ENCODE measurements at regions not wholly inside any gene's neighbourhood (a gene's known extent, or its start where the extent isn't known, plus 50 kb on each side); places are given as distances from the start of the nearest gene placed in this dataset.

DNA sequence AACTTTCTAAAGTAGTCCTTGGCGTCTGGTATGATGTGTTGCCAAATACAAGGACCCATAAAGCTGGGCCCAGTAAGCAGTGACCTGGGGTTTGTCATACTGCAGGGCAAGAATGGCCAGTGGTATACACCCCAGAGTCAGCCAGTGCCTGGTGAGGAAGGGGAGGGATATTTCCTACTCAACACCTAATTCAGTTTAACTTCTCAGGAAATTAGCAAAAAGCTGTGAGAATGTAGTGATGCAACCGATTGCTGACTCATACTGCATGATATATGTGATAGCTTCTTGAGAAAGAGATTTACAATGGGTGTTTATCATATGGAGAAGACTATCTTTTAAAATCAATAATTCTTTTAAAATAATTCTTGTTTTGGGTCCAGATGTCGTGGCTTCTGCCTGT lies 889.3 kb upstream of the CELF2 start:
- no peak for DNase-seq

DNA sequence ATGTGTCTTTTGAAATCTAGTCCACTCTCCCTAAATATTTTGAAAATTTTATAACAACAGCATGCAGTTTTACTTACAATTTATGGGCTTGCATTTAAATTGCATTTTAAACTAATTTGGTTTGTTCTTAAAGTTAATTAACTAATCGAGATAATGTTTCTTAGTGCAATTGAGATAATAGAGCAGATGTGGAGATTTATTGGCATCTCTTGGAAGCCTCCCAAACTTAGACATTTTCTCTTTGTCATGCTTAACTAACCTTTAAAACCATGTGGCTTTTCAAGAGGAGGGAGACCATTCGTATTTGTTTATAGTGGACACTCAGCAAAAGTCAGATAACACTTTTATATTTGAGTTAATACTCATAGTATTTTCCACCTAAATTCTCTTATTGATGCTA lies 887.0 kb upstream of the CELF2 start:
- no peak for DNase-seq

DNA sequence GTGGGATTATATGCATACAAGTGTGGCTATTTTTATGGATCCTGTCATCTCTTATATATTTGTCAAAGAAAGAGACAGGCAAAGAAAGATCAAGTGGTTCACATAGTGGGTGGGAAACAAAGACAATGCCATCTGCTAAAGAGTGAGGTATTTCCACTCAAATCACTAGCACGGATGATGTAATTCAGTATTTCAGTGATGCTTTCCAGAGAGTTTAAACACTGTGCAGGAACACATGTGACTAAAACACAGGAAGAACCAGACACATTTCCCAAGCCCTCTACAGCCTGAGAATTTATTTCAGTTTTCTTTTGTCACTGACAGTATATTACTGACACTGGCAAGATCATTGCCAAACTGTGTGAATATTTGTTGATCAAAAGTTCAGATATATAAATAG lies 885.7 kb upstream of the CELF2 start:
- DNase-seq = no peak

DNA sequence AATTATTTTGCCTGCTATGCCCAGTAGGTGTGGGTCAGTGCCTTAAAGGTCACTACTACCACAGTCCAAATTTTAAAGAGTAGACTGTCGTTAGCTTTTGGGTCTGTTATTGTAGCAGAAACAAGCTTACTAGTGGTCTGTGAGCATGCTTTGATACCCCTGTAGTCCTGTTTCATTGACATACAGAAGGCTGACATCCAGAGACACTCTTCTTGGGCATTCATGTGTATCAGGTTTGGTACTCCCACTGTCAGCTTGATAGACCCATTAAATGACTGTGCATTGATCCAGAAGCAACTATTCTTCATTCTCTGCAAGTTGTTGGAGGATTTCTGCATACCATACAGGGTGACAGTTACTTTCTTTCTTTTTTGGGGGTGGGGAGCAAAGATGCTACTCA lies 884.4 kb upstream of the CELF2 start:
- no peak for DNase-seq

DNA sequence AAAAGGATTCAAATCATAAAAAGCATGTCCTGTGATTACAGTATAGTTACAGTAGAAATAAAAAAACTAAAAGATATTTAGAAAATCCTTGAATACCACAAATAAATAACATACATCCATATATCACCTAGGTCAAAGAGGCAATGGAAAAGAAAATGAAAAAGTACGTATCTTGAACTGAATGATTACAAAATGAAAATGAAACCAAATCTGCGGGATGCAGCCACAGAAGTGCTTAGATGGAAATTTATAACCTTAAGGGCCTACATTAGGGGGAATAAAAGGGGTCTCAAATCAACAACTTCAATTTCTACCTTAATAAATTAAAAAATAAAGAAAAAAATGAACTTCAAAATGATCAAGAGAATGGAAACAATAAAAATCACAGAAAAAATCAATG lies 879.0 kb upstream of the CELF2 start:
- no peak for DNase-seq

DNA sequence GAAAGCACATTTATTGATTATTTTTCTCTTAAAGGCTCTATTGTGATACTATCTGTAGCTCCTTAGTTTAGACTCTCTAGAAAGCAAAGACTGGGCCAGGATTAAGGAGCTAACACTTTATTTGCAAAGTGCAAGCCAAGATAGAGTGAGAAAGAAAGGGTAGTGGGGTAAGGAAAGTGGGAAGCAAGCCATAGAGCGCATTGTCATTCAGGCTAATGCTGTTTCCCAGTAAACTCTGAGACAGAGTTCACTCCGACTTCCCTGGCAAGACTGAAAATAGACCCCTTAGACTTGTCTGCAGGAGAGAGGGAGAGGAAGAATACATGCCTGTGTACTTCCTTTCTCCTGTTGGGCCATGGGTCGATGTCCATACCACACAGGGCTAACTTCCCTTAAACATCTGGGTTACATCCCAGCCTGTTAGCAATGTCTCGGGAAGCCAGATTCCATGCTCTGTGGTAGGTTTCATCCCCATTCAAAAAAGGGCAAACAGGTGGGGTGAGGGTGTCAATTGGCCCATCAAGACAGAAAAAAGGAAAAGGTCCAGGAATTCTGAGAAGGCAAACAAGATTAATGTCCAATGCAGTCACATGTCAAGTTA lies 875.8 kb upstream of the CELF2 start:
- DNase-seq = no peak

DNA sequence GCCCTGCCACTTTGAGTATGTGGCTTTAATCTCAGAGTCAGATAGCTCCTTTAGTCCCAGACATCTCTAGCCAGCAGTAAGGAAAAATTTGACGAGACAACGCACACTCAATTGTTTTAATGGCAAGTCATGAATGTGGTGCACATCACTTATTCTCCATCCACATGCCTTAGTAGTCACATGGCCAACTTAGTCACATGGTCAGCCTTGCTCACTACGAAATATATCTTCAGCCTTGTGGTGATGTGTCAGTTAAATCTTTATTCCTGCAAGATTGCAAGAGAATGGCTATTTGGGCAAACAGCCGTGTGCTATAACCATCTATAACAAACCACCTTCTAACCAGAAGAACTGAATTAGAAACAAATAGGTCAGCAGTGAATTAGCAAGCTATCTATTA lies 871.1 kb upstream of the CELF2 start:
- DNase-seq = no peak

DNA sequence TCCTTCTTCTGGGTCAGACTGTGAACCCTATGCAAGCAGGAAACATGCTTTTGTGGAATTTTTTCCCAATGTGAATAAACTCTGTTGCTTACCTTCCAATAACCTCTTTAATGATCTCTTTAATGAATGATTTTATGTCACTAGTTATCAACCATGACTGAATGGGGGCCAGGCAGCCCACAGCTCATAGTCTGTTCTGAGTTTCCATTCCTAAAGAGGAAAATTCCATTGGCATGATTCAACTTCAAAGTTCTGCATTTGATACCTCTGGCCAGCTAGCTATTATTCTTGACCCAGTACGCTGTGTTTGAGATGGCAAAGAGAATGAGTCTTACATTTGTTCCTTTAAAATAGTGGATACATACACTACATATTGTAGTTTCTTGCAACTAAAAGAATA lies 867.8 kb upstream of the CELF2 start:
- no peak for DNase-seq

DNA sequence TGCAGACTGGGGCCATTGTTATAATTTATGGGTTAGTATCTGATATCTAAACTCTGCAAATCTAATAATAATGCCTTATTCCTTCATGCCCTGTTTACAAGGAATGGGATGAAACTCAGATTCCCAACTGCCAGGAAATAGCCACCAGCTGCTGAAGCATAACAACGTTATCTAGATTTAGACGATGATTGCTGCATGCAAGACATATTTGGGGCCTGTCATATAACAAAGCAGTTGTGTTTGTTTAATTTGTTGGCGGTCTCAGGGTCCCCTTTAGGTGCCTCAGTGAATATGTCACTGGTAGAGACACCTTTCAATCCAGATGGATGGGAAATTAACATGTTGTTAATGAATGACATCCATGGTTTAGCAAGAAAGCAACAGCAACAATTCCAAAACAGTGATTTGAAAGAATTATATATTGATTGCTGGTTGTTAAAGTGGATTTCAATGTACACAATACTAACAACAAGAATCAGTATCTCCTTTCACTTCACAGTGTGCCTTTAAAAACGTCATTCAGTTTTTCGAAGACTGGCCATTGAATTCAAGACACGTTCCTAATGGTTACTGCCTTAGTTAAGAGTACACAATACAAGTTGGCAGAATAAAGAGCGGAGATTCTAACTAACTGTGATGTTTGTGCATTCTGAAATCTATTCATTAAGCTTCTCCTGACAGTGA lies 860.6 kb upstream of the CELF2 start:
- no peak for DNase-seq

DNA sequence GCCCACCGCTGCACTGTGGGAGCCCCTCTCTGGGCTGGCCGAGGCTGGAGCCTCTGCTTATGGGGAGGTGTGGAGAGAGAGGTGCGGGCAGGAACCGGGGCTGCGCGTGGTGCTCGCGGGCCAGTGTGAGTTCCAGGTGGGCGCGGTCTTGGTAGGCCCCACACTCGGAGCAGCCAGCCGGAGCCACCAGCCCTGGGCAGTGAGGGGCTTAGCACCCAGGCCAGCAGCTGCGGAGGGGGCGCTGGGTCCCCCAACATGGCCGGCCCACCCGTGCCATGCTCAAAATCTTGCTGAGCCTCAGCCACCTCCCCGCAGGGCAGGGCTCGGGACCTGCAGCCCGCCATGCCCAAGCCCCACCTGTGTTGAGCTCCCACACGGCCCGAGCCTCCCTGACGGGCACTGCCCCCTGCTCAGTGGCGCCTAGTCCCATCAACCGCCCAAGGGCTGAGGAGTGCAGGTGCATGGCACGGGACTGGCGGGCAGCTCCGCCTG lies 856.8 kb upstream of the CELF2 start:
- no peak for DNase-seq

DNA sequence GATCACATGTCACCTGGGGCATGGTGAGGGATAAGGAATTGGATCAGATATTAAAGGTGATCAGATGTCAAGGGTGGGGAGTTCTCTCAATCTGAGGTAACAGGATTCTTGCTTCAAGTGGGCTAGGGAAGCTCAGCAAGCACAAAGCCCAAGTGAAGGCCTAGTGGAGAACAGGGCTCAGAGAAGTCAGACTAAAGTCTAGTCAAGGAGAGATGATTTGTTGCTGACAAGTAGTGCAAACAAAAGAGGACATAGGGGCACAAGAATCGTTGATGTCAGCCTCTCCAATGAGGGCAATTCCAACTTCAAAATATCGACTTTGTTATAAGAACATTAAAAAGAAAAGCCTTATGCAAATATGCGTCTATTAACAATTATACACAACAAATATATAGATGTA lies 852.8 kb upstream of the CELF2 start:
- no peak for DNase-seq

DNA sequence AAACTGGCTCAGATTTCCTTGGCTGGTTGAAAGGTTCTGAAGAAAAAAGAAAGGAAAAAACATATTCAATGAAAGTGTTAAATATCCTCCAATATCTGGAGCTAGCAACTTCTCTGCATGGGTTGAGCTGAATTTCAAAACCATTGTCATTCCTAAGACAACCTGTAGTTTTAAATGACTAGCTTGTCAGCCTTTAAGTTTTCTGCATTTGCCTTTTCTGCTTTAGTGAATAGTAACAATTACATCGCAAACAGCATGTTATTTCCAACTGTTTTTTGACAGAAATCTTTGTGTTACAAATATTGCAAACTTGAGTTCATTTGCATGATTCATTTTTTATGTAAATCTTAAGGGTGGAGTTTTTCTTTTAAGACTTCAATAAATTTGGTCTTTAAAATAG lies 852.3 kb upstream of the CELF2 start:
- no peak for DNase-seq

DNA sequence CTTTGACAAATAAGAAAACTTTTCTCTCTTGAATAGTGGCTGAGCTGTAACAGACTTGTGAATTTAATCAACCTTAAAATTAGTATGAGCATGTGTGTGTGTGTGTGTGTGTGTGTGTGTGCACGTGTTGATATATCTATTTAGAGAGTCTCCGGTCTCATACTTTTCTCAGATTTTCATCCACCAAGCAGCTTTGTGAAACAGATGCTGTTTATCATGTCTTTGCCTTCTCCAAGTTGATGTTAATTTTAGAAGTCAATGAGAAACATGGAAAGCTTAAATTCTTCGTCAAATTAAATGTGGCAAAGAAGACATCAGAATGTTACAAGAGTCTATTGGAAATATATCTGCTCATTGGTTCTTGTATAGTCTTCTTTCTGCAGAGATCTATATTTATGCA lies 839.2 kb upstream of the CELF2 start:
- no peak for DNase-seq

DNA sequence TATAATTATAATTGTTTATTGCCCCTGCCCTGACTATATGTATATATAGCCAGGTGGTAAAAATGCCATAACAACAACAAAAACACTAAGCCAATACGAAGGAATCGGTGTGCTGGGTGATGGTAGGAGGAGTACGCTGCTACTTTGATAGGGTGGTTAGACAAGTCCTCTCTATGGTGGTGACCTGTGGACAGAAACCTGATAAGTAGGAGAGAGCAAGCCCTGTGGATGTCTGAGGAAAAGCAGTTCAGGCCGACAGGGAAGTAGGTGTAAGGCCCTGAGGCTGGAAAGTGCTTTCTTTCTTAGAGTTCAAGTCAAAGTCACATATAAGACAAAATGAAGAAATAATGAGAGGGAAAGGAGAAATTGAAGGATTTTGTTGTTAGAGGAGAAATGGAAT lies 823.8 kb upstream of the CELF2 start:
- DNase-seq = no peak

DNA sequence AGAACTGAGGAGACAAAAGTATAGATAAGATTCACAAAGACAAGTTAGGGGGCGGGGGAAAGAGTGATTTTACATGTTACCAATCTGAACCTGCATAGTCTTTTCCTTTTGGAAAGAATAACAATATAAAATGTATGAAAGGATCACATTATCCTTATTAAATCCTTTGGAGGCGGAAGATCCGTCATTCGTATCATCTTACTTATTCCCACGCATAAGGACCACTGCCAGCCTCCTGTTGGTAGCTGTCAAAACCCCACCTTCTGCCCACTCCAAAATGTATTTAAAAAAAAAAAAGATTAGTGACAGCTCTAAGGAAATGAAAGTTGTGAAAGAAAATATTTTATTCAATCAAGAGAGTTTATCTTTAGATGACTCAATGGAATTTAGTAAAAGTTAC lies 821.0 kb upstream of the CELF2 start:
- no peak for DNase-seq

DNA sequence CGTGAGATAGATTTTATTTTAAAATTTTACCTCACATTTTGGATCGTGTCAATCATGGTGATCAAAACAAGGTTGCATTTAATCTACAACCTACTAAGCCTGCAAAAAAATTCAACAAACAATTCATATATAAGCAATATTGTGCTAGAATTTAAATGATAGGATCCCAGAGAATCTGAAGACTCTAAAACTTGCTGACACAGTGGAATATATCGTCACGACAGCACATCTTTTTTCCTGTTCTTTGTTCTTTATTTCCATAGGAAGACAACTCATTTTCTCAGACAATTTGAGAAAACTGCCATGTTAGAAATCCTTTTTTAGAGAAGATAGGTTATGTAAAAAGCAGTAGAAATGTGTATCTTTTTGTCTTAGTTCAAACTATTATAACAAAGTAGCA lies 820.2 kb upstream of the CELF2 start:
- no peak for DNase-seq

DNA sequence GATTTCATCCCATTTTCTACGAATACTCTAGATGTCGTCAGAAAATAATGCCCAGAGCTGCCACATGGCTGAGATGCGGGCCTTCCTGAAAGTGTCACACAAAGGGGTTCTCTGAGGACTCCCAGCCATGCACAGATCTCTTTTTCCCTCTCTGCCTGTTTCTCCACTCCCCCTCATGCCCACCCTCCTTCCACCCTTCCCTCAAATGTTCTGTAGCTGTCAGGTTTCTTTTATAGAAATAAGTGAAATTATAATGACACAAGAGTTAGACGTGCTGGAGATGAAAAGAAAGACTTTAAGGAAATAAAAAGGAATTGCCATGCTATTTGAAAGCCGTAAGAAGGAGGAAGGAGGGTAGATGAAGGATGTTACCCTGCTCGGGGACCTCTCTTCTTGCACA lies 819.3 kb upstream of the CELF2 start:
- no peak for DNase-seq

DNA sequence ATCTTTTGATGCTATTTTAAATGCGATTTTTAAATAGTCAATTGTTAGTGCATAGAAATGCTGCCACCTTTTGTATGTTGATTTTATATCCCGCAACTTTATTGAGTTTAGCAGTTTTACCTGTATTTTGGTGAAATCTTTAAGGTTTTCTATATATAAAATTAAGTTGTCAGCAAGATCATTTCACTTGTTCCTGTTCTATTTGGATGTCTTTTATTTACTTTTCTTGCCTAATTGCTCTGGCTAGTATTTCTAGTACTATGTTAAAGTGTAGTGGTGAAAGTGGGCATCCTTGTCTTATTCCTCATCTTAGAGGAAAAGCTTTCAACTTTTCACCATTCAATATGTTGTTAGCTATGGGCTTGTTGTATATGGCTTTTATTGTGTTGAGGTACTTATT lies 813.3 kb upstream of the CELF2 start:
- DNase-seq = no peak

DNA sequence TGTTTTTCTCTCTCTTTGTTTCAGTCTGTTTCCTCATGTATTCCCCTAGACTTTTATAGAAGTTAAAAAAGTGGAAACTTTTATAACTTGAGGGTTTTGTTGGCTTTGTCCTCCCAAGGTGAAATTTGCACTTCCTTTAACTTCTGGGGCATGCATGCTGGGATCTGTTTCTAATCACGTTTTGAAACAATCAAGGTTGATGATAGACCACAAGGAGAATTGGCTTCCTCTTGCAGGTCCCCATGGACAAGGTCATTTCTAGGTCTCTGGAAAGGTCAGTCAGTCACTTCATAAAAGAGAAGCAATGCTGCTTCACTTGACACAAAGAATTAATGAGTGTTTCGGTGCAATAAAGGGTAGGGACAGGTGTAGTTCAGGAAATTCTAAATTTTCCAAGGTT lies 811.8 kb upstream of the CELF2 start:
- DNase-seq = no peak

DNA sequence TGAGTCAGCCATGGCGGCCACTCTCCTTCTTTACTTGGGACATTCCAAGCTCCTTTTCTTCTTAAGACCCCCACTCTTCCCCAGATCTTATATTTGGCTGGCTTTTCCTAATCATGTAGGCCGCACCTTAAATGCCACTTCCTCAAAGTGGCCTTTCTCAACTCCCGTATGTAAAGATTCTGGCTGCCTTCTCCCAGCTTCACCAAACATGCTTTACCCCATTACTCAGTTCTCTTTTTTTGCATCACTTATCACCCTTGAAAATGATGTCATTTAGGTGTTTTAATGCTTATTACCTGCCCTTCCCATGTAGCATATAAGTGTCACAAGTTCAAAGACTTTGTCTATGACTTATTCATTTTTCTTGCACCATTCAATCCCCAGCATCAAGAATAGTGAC lies 810.1 kb upstream of the CELF2 start:
- no peak for DNase-seq

DNA sequence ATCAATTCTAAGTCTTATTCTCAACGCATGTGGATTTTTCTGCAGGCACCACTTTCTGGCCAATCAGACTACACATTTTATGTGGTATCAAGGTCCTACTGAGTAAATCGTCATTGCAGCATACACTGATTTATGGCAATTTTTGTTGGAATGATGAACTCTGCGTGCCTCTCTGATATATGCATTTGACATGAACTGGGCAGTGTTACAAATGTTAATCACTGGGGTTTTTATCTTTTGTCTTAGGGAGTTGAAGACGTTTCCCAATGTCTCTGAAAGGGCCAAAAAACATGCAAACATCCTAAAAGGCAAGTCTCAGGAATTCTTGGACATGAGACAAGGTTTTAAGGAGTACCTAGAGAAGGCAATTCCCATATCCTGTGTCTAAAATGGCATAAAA lies 809.5 kb upstream of the CELF2 start:
- DNase-seq = no peak

DNA sequence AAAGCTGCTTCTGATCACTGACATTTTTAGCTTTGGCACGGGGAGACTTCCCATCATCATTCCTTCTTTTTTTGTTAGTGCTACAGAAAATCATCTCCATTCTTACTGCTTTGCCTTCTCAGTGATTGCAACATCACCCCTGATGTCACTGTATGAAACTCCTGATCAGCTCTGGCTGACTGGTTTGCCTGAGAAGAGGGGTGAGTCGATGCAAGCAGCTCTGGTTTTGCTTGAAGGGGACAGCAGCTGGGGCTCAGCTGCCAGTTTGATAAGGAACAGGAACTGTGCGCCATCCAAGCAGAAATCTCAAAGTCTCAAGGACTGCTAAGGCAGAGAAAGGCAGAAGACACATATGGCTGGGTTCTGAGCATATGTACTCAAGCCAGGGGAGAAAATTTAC lies 808.5 kb upstream of the CELF2 start:
- DNase-seq = no peak

DNA sequence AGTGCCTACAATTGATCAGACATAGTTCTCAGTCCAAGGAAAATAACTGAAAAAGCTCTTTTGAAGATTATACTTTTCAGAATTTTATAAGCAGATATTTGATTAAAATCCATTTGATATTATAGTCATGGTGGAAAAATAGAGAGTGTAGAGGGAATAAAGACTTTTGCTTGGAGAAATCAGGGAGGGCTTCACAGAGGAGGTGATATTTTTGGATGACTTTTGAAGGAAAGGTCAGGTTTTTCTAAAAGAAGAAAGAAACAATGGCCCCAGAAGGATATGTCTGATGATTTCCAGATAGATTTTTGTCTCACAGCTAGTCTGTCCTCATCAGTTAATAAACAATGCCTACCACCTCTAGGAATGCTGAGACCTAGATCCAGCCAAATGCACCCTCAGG lies 806.3 kb upstream of the CELF2 start:
- no peak for DNase-seq

DNA sequence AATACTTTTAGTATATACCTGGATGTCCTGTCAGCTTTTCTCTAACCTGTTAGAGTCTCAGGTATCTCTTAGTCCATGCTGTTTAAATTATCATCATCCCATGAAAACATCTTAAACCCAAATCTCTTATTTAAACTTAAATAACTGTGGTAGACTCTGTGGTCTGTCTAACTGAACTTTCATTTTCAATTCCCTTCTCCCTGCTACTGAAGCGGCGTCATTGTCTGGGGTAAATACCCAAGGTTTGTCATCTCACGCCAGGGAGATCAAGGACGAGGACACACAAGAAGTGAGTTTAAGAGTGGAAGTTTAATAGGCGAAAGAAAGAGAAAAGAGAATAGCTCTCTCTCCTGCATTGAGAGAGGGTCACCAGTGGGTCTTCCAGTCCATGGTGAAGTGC lies 804.4 kb upstream of the CELF2 start:
- DNase-seq = no peak

DNA sequence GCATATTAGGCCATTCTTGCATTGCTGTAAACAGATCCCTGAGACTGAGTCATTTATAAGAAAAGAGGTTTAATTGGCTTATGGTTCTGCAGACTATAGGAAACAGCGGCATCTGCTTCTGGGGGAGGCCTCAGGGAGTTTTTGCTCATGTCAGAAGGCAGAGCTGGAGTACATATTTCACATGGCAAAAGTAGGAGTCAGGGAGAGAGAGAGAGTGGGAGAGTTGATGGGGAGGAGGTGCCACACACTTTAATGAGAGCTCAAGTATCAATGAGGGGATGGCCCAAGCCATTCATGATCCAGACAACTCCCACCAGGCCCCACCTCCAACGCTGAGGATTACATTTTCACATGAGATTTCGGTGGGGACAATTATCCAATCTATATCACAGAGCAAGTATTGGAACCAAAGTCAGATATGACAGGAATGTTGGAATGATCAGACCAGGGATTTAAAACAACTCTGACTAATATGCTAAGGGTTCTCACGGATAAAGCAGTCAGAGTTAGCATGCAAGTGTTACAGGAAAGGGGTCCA lies 795.3 kb upstream of the CELF2 start:
- no peak for DNase-seq

Measured in SW 1271 (cell line).